NCI-H748 (cell line): ENCODE measurements at regions not wholly inside any gene's neighbourhood (a gene's known extent, or its start where the extent isn't known, plus 50 kb on each side); places are given as distances from the start of the nearest gene placed in this dataset.
"Not testable (repeated sequence)": the region's sequence is repeated elsewhere in the genome, so short reads cannot be mapped to it uniquely, and the experiment has no call there.

Experiments used
- DNase-seq: peaks from one replicate; lab custom pipeline; 2025; ENCODE audit not compliant: unreplicated experiment; lab: John Stamatoyannopoulos, UW

DNA sequence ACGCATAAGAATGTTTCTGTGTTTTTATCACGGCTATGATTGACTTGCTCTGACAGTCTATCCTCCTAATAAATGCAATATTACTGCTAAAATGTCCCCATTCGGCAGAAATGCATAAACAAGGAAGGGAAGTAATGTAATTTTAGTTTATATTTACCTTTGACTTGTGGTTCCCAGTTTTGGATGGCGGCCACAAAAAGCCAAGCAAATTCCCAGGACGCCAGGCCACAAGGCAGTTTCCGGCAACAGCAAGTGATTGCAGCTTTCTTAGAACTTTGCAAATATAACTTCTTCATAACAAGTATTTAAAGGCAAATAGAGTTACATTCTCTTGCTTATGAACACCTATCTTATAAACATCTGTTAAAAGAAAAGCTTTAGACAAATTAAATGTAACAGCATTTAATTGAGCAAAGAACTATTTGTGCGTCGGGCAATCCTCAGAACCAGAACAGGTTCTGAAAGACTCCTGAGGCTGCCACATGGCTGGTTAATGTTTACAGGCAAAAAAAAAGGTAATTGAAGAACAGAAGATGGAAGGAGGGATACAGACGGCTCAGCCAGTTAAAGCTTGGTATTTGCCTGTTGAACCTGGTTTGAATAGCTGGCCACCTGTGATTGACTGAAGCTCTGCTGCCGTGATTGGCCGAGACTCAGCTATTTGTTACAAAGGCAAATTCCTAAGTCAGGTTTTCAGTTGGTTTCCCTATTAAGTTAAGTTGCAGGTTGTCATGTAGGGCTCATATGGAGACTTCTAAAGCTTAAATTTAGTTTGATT is 80.8 kb downstream of the C21orf91 start:
- DNase-seq = no peak

DNA sequence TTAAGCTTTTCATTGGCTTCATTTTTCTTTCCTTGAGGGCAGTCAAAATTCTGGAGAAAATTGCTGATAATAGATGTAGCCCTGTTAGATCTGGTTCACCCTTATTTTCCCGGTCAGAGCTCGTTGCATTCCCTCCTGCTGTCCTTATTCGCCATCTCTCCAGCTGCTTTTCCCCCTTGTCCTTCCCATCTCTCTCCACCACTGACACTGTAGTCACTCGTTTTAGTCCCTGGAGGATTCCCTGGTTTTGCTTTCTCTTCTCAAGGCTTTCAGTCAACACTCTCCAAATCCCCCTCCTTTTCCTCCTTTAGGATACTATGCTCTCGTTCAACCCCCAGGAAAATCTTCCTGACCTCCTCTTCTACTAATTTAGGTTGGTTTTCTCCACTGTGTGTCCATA is 83.1 kb downstream of the C21orf91 start:
- DNase-seq = no peak

DNA sequence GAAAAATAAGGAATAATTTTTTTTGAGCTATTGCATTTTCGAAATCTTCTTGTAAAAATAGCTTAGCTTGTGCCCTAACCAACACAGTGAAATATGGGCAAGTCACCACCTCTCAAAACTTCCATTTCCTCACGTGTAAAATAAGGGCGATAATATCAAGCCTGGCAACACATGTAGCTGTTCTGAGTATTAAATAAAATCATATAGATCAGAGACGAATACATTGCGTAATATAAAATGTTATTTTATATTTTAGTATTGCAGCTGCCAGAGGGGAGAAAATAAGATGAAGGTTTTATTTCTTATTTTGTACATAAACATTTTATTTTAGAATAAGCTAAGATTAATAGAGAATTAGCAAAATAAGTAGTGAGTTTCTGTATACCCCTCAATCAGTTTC is 85.9 kb downstream of the C21orf91 start:
- DNase-seq = no peak

DNA sequence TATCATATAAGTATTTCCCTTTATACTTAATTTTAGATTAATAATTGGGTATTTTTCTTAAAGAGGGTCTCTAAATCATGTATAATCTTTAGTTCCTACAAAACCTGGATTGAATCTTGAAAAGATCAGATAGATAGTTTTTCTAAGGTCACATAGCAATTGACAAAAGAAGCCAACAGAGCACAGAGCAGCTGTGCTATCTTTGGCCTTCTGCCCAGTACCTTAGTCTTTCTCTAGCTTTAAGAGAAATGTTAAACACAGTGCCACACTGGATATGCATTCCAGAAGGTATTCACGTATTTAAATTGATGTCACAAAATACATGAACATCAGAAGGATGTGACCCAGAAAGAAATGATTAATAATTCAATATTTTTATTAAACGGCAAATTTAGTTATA is 86.8 kb downstream of the C21orf91 start:
- DNase-seq = peak; percentile 72

DNA sequence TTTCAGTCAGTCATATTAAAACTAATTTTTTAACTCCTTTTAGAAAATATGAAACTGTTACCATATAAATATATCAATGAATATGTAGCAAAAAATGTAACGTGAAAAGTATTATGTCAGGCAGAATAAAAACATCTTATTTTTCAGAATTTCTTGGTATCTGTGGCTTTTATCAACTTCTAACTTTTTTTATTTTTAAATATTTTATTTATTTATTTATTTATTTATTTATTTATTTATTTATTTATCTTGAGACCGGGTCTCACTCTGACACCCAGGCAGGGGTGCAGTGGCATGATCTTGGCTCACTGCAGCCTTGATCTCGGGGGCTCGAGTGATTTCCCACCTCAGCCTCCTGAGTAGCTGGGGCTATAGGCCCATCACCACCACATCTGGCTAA is 87.6 kb downstream of the C21orf91 start:
- no peak for DNase-seq

DNA sequence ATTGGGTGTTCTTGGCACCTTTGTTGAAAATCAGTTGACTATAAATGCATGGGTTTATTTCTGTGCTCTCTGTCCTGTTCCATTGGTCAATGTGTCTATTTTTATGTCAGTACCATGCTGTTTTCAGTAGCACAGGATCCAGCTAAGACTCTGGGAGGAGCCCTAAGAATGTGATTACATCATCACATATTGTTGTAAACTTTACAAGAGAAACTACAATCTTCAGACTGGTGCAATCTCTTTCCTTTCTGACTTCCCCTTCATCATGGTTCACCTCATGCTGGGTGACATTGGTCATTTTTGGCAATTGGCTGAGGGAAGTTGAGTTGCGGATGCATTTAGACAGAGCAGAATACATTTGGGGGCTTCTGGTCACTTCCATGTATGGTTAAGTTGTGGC is 88.4 kb downstream of the C21orf91 start:
- no peak for DNase-seq

DNA sequence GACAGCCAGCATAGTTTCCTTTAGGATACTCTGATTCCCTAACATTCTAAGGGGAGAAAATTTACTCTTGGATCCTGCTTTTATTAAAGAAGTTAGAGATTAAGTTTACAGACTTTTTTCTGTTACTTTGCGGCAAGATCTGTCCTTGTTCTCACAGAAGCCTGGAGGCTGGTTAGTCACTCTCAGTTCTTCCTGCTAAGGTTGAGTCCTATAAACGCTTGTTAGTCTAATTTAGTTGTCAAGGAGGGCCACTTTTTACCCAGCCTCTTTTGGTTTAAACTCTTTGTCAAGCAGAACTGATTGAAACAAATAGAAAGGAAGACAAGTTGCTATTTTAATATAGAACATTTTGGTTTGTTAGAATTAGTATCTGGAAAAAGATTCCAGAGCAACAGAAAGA is 89.7 kb downstream of the C21orf91 start:
- no peak for DNase-seq

DNA sequence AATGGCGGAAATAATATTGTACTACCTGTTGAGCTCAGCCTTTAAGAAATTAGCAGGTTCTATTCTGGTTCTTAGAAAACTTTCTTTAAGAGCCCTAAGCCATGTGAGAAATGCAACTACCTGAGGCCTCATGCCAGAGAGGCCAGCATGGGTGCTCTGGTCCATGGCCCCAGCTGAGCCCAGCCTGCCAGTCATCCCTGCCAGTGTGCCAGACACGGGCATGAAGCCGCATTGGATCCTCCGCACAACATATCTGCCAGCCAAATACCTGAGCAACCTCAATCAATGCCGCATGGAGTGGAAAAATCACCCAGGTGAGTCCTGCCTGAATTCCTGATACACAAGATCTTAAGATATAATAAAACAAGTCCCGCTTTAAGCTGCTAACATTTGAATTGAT is 91.8 kb downstream of the C21orf91 start:
- DNase-seq = no peak

DNA sequence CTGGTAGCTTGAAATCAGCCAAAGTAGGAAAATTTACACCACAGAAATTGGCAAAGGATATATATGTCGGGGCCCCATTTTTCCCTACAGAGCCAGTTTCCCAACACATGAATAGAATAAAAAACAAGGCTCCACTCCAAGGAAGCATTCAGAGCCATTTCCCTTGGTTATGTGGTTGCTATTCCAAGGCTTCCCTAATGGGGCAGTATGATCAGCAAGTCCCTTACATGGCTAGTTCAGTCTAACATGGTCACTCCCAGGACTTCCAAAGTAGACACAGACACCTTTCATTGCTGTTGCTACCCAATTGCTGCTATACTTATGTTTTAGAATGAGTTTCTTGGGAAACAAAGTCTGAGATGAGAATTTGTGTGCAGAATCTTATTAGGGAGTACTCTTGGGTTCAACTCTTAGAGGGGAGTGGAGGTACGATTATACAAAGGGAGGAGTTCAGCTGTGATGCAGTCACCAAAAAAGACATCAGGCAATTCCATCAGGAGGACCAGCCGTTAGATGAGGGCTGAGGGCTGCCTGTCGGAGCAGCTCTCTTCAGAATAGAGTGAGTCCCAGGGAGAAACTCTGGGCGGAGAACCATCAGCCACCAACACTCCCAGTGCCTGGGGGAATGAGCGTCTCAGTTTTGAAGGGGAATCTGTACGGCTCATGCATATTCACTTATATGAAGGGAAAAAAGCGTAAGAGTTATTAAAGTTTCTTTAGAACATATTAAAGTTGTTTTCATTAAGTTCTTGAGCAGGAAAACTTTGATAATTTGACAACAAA is 92.9 kb downstream of the C21orf91 start:
- DNase-seq = peak; percentile 16

DNA sequence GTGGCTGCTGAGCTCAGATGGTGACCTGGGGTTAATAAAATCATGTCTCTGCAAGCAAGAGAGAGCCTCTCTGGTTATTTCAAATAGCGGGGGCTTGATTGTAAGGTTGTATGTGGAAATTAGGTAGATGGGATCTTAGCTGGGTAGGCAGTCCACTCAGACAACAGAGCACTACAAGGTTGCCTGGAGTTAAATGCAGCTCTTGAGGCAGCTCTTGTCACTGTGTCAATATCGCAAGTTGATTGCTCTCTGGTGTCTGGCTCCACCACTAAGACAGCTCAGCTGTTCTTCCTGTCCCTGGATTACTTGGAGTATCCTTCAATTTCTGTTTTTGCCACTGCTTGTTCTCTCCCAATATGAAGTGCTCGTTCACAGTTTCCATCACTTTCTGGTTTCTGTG is 93.8 kb downstream of the C21orf91 start:
- DNase-seq = peak; percentile 90

DNA sequence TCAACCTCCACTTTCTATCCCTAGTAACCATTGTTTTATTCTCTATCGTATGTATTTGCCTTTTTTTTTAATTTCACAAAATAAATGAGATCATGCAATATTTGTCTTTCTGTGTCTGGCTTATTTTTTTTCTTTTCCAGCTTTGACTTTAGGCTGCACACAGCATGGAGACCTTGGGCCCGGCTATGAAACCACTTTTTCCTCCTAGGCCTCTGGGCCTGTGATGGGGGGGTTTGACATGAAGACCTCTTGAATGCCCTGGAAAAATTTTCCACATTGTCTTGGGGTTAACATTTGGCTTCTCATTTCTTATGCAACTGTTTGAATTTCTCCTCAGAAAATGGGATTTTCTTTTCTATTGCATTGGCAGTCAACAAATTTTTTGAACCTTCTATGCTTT is 100.2 kb upstream of the BTG3 start:
- DNase-seq = no peak

DNA sequence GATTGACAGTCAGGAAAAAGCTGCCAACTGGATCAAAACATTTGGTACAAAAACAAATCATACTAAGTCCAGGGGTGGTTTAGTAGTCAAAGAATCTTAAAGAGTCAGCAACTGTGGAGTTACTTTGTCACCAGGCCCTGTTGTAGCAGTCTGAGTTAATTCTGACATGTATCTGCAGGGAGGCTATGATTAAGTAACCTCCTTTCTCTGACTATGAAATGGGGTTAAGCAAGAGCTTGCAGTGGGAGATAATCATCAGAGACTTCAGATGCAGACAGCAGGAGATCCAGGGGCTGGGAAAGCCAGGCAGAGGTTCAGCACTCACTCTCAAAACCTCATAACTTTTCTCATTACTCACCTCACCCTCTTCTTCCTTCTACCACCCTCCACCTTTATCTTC is 99.2 kb upstream of the BTG3 start:
- no peak for DNase-seq

DNA sequence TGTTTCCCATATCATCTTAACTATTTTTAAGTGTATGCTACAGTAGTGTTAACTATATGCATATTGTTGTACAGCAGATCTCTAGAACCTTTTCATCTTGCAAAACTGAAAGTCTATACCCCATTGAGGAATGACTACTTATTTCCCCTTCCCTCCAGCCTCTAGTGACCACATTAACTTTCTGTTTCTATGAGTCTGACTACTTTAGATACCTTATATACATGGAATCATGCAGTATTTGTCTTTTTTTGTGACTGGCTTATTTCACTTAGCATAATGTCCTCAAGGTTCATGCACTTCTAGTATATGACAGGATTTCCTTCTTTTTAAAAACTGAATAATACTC is 96.5 kb upstream of the BTG3 start:
- no peak for DNase-seq

DNA sequence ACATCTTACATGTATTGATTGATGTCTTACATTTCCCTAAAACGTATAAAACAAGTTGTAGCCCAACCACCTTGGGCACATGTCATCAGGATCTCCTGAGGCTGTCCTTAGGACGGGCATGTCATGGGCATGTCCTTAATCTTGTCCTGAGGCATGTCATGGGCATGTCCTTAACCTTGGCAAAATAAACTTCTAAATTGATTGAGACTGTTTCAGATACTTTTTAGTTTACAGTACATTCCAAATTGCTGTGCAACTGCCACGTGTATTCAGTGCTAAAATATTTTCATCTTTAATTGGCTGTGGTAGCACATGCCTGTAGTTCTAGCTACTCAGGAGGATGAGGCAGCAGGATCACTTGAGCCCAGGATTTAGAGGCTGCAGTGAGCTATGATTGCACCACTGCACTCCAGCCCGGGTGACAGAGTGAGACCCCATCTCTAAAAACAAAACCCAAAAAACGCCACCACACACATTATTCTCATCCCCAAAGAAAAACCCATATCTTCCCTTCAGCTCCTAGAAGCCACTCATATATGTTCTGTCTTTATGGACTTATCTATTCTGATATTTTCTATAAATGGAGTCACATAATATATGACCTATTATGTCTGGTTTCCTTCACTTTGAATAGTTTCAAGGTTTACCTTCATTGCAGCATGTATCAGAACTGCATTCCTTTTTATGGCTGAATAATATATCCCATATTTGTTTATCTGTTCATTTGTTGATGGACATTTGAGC is 96.0 kb upstream of the BTG3 start:
- DNase-seq = no peak

DNA sequence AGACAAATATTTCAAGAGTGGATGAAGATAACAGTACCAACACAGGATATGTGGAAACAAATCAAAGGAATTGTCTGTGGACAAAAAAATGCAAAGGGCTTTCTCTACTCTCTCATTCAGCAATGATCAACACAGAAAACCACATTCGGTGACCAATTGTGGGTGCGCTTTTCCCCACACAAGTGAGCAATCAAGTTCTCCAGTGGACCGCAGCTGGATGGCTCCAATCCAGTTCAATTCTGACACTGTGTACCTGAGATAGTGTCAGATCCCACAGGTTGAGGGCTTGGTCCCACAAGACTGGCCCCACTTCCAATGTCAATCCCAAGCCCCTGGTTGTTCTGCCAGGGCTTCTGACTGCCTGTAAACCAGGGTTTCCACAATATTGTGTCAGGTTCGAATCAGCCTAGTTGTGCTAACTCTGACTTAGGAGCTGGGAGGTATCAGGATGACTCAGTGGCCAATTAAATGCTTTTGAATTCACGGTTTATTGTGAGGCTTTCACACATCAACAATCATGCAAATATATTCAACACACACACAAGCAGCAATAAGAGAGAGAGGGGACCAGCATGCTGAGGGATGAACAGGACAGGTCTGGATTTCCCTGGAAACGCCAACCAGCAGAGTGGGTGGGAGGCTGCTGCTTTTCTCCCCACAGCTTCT is 87.0 kb upstream of the BTG3 start:
- no peak for DNase-seq

DNA sequence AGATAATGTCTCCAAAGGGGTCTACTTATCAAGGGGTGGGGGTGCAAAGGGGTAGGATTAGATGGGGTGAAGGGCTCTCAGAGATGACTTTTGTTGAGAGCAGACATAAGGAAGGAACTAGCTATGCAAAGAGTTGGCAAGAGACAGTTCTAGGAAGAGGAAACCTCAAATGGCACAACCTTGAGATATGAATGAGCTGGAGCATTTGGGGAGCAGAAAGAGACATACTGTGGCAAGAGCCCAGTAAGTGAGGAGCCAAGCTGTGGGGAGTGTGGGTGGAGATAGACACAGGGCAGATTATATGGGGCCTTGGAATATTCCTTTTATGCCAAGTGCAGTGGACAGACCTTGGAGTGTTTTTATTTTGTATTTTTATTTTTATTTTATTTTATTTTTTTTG is 84.8 kb upstream of the BTG3 start:
- DNase-seq = no peak

DNA sequence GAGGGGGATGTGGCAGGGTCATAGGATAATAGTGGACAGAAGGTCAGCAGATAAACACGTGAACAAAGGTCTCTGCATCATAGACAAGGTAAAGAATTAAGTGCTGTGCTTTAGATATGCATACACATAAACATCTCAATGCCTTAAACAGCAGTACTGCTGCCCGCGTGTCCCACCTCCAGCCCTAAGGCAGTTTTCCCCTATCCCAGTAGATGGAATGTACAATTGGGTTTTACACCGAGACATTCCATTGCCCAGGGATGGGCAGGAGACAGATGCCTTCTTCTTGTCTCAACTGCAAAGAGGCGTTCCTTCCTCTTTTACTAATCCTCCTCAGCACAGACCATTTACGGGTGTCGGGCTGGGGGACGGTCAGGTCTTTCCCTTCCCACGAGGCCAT is 81.7 kb upstream of the BTG3 start:
- DNase-seq = not testable (repeated sequence)

DNA sequence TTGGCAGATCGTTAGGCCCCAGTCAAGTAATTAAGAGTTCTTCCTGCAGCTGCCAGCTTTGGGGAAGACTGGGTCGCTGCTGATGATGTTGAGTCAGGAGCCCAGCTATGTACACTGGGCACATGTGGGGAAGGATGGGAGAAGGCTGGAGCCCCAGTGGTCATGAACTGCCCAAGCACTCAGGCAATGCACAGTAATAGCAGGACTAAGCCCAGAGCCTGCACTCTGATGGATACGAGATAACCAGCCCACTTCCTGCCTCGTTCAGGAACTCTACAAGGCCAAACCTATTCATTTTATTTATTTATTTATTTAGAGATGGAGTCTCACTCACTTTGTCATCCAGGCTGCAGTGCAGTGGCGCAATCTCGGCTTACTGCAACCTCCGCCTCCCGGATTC is 81.1 kb upstream of the BTG3 start:
- DNase-seq = no peak

DNA sequence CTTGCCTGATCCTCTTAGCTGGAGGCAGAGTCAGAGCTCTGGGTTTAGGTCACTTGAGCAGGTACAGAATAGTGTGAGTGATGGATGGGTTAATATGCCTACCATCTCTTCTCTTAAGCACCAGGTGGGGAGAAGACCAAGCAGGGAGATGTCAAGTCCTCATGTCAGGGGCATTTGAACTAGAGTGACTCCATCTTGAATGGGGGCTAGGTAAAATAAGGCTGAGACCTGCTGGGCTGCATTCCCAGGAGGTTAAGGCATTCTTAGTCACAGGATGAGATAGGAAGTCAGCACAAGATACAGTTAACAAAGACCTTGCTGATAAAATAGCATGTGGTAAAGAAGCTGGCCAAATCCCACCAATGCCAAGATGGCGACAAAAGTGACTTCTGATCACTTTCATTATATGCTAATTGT is 77.4 kb upstream of the BTG3 start:
- DNase-seq = no peak

DNA sequence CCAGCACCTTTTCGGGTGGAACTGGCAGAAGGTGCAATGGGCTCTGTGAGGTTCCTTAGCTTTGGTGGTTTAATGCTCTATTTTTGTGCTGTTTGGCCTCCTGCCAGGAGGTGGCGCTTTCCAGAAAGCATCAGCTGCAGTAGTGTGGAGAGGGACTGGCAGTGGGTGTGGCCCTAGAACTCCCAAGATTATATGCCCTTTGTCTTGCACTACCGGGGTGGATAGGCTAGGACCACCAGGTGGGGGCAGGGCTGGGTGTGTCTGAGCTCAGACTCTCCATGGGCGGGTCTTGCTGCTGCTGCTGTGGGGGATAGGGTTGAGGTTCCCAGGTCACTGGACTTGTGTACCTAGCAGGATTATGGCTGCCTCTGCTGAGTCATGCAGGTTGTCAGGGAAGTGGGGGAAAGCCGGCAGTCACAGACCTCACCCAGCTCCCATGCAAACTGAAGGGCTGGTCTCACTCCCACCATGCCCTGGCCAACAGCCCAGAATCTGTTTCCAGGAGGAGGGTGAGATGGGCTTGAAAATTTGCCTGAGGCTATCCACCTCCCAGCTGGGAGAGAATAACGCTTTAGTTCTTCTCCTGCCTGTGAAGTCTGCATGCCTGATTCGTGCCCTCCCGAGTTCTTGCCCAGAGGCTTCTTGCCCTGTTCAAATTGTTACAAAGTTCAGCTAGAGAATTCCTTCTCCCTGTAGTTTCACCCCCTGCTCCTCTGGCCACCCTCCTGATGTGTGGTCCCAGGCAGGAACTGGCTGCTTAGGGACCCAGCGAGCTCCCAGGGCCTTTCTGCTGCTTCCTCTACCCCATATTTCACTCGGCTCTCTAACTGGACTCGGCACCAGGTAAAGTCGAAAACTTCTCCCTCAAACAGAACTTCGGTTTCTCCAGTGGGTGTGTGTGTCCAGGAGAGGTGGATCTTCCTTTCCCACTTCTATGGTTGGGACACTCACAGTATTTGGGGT is 76.5 kb upstream of the BTG3 start:
- peak; percentile 88 for DNase-seq
